ENCODE measurements at regions not wholly inside any gene's neighbourhood (a gene's known extent, or its start where the extent isn't known, plus 50 kb on each side); places are given as distances from the start of the nearest gene placed in this dataset.
"Not testable (repeated sequence)": the region's sequence is repeated elsewhere in the genome, so short reads cannot be mapped to it uniquely, and the experiment has no call there.

DNA sequence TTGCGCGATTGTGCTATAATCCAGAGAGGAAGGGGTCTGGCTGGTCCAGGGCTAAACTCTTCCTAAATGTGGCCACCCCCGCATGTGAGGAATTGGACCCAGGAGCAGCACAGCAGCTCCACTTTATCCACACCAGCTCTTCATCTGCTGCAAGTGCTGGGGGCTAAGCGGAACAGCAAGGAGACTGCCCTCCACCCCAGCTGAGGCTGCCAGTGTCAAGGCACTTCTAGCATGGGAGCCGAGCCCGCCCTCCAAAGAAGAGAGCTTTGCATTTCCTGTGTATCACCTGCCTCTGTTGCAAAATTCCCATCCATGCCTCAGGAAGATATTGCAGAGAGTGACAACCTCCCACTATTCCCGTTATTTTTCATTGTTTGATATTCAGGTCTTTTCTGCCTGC lies 333.6 kb downstream of the ARRDC4 start:
- H3K36me3 ChIP-seq (ENCODE audit: insufficient read depth, low read length) = no peaks in the 10 kb centered on the region
- WGBS = 86% methylated on average over 7 of the region's 7 CpGs
- H3K4me3 ChIP-seq (ENCODE audit: low read length) = no peak overlapping the region
- H3K9ac ChIP-seq (ENCODE audit: low read depth, low read length) = no peak overlapping the region
- H3K27ac ChIP-seq (ENCODE audit: low read depth, low read length) = no peak overlapping the region
- H3K9me3 ChIP-seq (ENCODE audit: insufficient read depth, low read depth, low read length) = no peaks in the 10 kb centered on the region
- H3K27me3 ChIP-seq (ENCODE audit: insufficient read depth, low read length) = peaks cover 26% of the 10 kb centered on the region
- no peaks in the 10 kb centered on the region for H3K4me1 ChIP-seq (ENCODE audit: insufficient read depth, low read length)

DNA sequence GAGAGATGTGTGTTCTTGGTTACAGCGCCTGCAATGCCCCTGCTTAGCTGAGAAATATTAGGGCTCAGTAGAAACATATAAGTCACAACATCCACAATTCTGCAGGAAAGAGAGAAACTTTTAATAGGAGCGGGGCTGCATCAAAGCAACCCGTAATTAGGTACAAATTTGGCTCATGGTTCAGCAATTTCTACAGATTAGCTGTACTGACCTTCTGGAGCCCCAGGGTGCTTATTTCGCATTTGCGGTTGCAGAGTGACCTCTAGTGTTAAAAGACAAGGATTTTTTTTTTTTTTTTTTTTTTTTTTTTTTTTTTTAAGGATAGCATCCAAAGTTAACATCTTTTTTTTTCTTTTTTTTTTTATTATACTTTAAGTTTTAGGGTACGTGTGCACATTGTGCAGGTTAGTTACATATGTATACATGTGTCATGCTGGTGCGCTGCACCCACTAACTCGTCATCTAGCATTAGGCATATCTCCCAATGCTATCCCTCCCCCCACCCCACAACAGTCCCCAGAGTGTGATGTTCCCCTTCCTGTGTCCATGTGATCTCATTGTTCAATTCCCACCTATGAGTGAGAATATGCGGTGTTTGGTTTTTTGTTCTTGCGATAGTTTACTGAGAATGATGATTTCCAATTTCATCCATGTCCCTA lies 334.7 kb downstream of the ARRDC4 start:
- H3K36me3 ChIP-seq (ENCODE audit: insufficient read depth, low read length); H3K9me3 ChIP-seq (ENCODE audit: insufficient read depth, low read depth, low read length); H3K27ac ChIP-seq (ENCODE audit: low read depth, low read length); H3K4me1 ChIP-seq (ENCODE audit: insufficient read depth, low read length); H3K4me3 ChIP-seq (ENCODE audit: low read length); H3K9ac ChIP-seq (ENCODE audit: low read depth, low read length): not testable (repeated sequence)
- H3K27me3 ChIP-seq (ENCODE audit: insufficient read depth, low read length) = peaks cover 26% of the 10 kb centered on the region
- WGBS = 43% methylated on average over 4 of the region's 10 CpGs

DNA sequence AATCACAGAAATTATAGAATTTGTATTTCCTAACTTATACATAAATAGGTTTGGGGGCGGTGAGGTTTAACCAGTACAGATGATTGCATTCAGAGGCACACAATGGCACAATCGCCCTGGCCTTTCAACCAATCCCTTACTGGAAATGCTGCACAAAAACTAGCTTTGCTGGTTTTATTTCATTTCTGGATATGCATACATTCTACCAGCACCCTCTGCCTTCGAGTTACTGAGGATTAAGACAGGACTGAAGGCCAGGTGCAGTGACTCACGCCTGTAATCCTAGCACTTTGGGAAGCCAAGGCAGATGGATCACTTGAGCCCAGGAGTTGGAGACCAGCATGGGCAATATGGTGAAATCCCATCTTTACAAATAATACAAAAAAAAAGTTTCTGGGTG lies 336.1 kb downstream of the ARRDC4 start:
- Histone ChIP-seq H3K27me3 (ENCODE audit: insufficient read depth, low read length) (peaks cover 26% of the 10 kb centered on the region), H3K9ac (ENCODE audit: low read depth, low read length) (no peak overlapping the region), H3K27ac (ENCODE audit: low read depth, low read length) (no peak overlapping the region), H3K4me3 (ENCODE audit: low read length) (no peak overlapping the region), H3K36me3 (ENCODE audit: insufficient read depth, low read length) (no peaks in the 10 kb centered on the region), H3K9me3 (ENCODE audit: insufficient read depth, low read depth, low read length) (no peaks in the 10 kb centered on the region), H3K4me1 (ENCODE audit: insufficient read depth, low read length) (no peaks in the 10 kb centered on the region)
- WGBS = 87% methylated on average over 4 of the region's 4 CpGs

DNA sequence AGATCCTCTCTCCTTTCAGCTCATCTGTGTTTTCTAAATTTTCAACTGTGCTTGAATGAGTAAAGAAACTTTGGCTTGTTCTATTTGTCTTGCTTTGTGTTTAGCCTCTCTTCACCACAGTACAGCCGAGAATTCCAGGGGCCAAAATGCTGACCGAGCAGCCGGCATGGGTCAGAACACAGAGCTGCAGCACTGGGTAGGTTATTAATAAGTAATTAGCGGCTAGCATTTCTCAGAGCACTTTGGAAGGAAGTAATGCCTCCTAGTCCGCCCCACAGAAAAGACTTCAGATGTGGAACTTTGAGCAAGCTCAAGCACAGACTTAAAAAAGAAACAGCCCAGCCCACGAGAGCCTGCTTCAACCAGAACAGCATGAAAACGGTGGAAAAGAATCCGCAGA lies 343.9 kb downstream of the ARRDC4 start:
- no peaks in the 10 kb centered on the region for H3K27me3 ChIP-seq (ENCODE audit: insufficient read depth, low read length)
- H3K36me3 ChIP-seq (ENCODE audit: insufficient read depth, low read length) = no peaks in the 10 kb centered on the region
- H3K4me3 ChIP-seq (ENCODE audit: low read length) = no peak overlapping the region
- 92% methylated on average over 8 of the region's 8 CpGs for WGBS
- no peaks in the 10 kb centered on the region for H3K9me3 ChIP-seq (ENCODE audit: insufficient read depth, low read depth, low read length)
- no peaks in the 10 kb centered on the region for H3K4me1 ChIP-seq (ENCODE audit: insufficient read depth, low read length)
- no peak overlapping the region for H3K9ac ChIP-seq (ENCODE audit: low read depth, low read length)
- H3K27ac ChIP-seq (ENCODE audit: low read depth, low read length) = no peak overlapping the region

DNA sequence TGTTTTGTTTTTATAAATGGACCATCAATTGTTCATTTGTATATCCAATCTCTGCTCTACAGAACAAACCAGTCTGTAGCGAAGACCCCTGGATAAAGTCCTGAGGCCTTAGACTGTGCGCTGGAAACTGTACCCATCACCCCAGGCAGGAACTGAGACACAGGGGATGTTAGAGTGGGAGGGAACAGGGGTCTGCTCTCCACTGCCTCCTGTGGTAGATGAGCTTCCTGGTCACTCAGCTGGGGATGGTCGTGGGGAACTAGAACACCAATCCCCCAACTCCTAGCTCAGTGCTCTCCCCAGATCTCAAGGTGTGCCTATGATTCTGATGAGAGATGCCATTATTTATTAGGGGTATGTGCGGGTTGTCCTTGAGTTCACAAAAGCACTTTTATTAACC lies 340.2 kb upstream of the IGF1R start:
- Histone ChIP-seq H3K27ac (ENCODE audit: low read depth, low read length) (no peak overlapping the region), H3K27me3 (ENCODE audit: insufficient read depth, low read length) (no peaks in the 10 kb centered on the region), H3K9ac (ENCODE audit: low read depth, low read length) (no peak overlapping the region), H3K9me3 (ENCODE audit: insufficient read depth, low read depth, low read length) (no peaks in the 10 kb centered on the region), H3K4me3 (ENCODE audit: low read length) (no peak overlapping the region), H3K4me1 (ENCODE audit: insufficient read depth, low read length) (no peaks in the 10 kb centered on the region), H3K36me3 (ENCODE audit: insufficient read depth, low read length) (no peaks in the 10 kb centered on the region)
- WGBS = 92% methylated on average over 2 of the region's 4 CpGs

DNA sequence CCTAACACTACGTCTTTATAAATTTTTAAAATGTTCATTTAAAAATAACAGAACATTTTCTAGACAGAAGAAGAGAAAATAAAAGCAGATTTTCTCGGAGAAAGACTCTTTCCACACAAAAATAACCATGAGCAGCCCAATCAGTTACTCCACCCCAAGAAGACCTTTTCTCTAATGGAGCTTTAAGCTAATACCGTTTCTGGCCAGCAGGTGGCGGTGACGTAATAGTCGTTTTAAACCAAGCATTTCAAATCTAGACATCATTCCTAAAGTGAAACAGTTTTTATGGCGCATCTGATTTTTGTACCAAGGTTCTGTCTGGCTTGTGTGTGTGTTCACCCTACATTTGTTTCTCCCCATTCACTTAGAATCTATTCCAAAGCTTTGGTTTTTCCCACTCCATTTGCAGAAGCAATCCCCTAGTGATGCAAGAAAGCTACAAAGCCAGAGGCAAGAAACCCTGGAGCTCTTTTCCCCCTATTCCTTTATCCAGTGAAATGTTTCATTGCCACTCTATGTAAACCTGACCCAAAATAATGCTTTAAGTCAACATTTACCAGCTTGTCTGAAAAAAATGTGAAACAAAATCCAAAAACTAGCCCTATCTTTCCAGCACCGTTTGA lies 336.7 kb upstream of the IGF1R start:
- 21% methylated on average over 7 of the region's 8 CpGs for WGBS
- Histone ChIP-seq H3K27ac (ENCODE audit: low read depth, low read length) (no peak overlapping the region), H3K9me3 (ENCODE audit: insufficient read depth, low read depth, low read length) (no peaks in the 10 kb centered on the region), H3K36me3 (ENCODE audit: insufficient read depth, low read length) (no peaks in the 10 kb centered on the region), H3K4me3 (ENCODE audit: low read length) (no peak overlapping the region), H3K9ac (ENCODE audit: low read depth, low read length) (no peak overlapping the region), H3K27me3 (ENCODE audit: insufficient read depth, low read length) (no peaks in the 10 kb centered on the region), H3K4me1 (ENCODE audit: insufficient read depth, low read length) (no peaks in the 10 kb centered on the region)

DNA sequence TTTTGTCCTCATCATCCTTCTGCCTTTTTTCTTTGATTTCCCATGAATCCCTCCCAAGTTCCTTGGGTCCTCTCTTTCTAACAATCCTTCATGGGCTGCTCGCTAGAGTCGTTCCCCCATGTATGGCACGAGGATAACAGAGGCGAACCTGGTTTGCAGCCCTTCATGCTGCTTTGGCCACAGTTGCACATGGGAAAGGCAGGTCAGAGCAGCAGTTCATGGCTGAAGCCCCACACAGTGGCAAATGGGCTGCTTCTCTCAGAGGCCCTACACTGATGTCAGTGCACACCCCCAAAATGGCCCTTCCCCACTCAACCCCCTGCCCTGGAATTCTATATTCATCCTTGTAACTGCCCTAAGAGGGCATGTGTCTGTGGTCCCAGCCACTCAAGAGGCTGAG lies 335.4 kb upstream of the IGF1R start:
- no peaks in the 10 kb centered on the region for H3K36me3 ChIP-seq (ENCODE audit: insufficient read depth, low read length)
- H3K27ac ChIP-seq (ENCODE audit: low read depth, low read length) = no peak overlapping the region
- no peaks in the 10 kb centered on the region for H3K9me3 ChIP-seq (ENCODE audit: insufficient read depth, low read depth, low read length)
- H3K4me3 ChIP-seq (ENCODE audit: low read length) = no peak overlapping the region
- H3K27me3 ChIP-seq (ENCODE audit: insufficient read depth, low read length) = no peaks in the 10 kb centered on the region
- no peaks in the 10 kb centered on the region for H3K4me1 ChIP-seq (ENCODE audit: insufficient read depth, low read length)
- 92% methylated on average over 4 of the region's 4 CpGs for WGBS
- H3K9ac ChIP-seq (ENCODE audit: low read depth, low read length) = no peak overlapping the region

DNA sequence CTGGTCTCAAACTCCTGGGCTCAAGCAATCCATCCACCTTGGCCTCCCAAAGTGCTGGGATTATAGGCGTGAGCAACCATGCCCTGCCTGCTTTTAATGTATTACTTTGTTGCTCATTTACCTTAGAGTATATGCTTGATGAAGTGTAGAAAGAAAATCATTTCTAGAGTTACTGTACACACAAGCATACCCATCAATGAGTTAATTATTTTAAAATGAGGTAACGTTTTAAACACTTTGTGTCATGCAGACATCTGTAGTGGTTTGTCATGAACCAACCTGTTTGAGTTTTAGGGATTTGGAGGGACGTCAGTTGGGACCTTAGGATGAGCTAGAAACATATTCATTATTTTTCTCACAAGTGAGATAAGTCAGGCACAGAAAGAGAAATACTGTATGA lies 332.4 kb upstream of the IGF1R start:
- 57% methylated on average over 3 of the region's 3 CpGs for WGBS
- no peak overlapping the region for H3K9ac ChIP-seq (ENCODE audit: low read depth, low read length)
- no peaks in the 10 kb centered on the region for H3K36me3 ChIP-seq (ENCODE audit: insufficient read depth, low read length)

DNA sequence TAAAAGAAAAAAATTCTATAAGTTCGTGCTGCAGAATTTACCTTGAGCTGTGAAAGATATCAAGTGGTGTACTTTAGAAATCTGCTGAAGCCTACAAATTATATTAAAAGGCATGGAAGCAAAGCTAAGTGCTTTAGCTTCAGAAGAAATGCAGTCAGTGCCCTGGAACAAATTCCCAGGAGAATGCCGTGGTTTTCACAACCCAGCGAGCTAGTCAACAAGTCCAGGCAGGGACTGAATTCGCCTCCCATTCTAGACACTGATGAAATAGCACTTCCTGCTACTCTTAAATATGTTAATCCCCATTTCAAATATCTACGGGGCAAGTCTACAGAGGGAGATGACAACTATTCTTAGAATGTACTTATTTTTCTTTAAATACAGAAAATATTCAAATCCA lies 326.4 kb upstream of the IGF1R start:
- Histone ChIP-seq H3K27me3 (ENCODE audit: insufficient read depth, low read length) (no peaks in the 10 kb centered on the region), H3K27ac (ENCODE audit: low read depth, low read length) (no peak overlapping the region), H3K4me3 (ENCODE audit: low read length) (no peak overlapping the region), H3K9ac (ENCODE audit: low read depth, low read length) (no peak overlapping the region), H3K36me3 (ENCODE audit: insufficient read depth, low read length) (no peaks in the 10 kb centered on the region), H3K9me3 (ENCODE audit: insufficient read depth, low read depth, low read length) (peaks cover 26% of the 10 kb centered on the region), H3K4me1 (ENCODE audit: insufficient read depth, low read length) (no peaks in the 10 kb centered on the region)
- WGBS = 87% methylated on average over 5 of the region's 5 CpGs

More for the DNA sequence above, 332.4 kb upstream of the IGF1R start:
- Histone ChIP-seq H3K9me3 (ENCODE audit: insufficient read depth, low read depth, low read length) (peaks cover 7% of the 10 kb centered on the region), H3K4me3 (ENCODE audit: low read length) (no peak overlapping the region), H3K27me3 (ENCODE audit: insufficient read depth, low read length) (no peaks in the 10 kb centered on the region), H3K27ac (ENCODE audit: low read depth, low read length) (no peak overlapping the region), H3K4me1 (ENCODE audit: insufficient read depth, low read length) (no peaks in the 10 kb centered on the region)

DNA sequence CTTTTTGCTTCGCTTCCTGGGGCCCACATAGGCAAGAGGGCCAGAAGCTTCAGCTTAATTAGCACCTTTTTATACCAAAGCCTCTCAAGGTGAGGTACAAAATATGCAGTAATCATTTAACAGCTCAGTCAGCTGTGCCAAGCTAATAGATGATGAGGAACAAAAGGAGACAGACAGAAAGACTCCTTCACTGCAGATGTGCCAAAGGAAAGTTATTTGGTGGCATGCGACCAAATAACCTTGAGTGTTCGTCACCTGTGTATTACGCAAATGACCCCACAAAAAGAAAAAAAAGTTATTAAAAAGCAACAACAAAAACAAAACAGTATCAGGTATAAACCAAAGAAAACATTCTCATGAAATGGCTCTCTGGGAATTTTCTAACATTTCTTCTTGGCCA lies 325.8 kb upstream of the IGF1R start:
- no peaks in the 10 kb centered on the region for H3K27me3 ChIP-seq (ENCODE audit: insufficient read depth, low read length)
- WGBS = 95% methylated on average over 4 of the region's 4 CpGs
- H3K4me1 ChIP-seq (ENCODE audit: insufficient read depth, low read length) = no peaks in the 10 kb centered on the region
- no peak overlapping the region for H3K27ac ChIP-seq (ENCODE audit: low read depth, low read length)
- H3K9me3 ChIP-seq (ENCODE audit: insufficient read depth, low read depth, low read length) = peaks cover 26% of the 10 kb centered on the region
- H3K36me3 ChIP-seq (ENCODE audit: insufficient read depth, low read length) = no peaks in the 10 kb centered on the region
- H3K9ac ChIP-seq (ENCODE audit: low read depth, low read length) = no peak overlapping the region
- H3K4me3 ChIP-seq (ENCODE audit: low read length) = no peak overlapping the region

DNA sequence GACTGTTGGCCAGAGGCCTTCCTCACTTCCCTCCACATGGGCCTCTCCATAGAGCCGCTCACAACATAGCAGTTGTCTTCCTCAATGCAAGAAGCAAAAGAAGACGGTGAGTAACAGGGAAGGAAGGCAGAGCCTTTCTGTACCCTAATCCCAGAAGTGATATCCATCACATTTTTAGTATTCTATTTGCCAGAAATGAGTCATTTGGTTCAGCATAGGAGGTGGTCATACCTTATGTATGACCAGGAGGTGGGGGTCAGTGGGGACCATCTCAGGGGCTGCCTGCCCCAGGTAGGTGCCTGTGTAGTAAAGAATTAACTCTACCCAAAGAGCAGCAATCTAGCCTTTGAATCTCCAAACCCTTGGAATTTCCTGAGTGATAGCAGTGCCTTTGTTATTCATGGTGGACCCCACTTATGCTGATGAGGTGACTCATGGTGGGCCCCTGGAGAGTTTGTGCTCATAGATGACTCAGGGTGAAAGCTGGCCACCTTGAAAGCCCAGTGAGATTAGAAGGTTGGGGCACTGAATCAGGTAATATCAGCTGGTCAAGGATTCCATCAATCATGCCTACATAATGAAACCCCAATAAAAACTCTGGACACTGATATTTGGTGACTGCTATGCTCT lies 323.9 kb upstream of the IGF1R start:
- Histone ChIP-seq H3K27ac (ENCODE audit: low read depth, low read length) (peak overlapping the region; percentile 64; the same call in 1 of the 2 replicates), H3K4me1 (ENCODE audit: insufficient read depth, low read length) (no peaks in the 10 kb centered on the region), H3K4me3 (ENCODE audit: low read length) (no peak overlapping the region), H3K9ac (ENCODE audit: low read depth, low read length) (no peak overlapping the region), H3K27me3 (ENCODE audit: insufficient read depth, low read length) (no peaks in the 10 kb centered on the region), H3K9me3 (ENCODE audit: insufficient read depth, low read depth, low read length) (peaks cover 19% of the 10 kb centered on the region), H3K36me3 (ENCODE audit: insufficient read depth, low read length) (no peaks in the 10 kb centered on the region)
- 35% methylated on average over 2 of the region's 2 CpGs for WGBS
